IPS-20b (cell line): ENCODE measurements at regions not wholly inside any gene's neighbourhood (a gene's known extent, or its start where the extent isn't known, plus 50 kb on each side); places are given as distances from the start of the nearest gene placed in this dataset.

Experiments
- H3K27ac ChIP-seq: one replicate; pipeline ENCODE4 v1.5.1; 2013; ENCODE audit warnings: low read length
- H3K27me3 ChIP-seq: 2 replicates; pipeline ENCODE4 v1.6.1; 2013; ENCODE audit warnings: mild to moderate bottlenecking, low read length, inconsistent platforms; ENCODE audit not compliant: insufficient read depth
- H3K36me3 ChIP-seq: 2 replicates; pipeline ENCODE4 v1.6.1; 2013; ENCODE audit warnings: low read depth, mild to moderate bottlenecking, inconsistent platforms, low read length, moderate library complexity; ENCODE audit not compliant: insufficient read depth
- H3K4me1 ChIP-seq: 2 replicates; pipeline ENCODE4 v1.6.1; 2013; ENCODE audit warnings: mild to moderate bottlenecking, control low read depth, inconsistent platforms, low read length, moderate library complexity; ENCODE audit not compliant: insufficient read depth
- H3K4me3 ChIP-seq: 2 replicates; pipeline ENCODE4 v1.5.1; 2013; ENCODE audit warnings: mild to moderate bottlenecking, low read length, inconsistent platforms
- H3K9ac ChIP-seq: 2 replicates; pipeline ENCODE4 v1.6.1; 2013; ENCODE audit warnings: low read depth, mild to moderate bottlenecking, inconsistent platforms, low read length, moderate library complexity
- H3K9me3 ChIP-seq: 2 replicates; pipeline ENCODE4 v1.6.1; 2013; ENCODE audit warnings: mild to moderate bottlenecking, low read depth, low read length, inconsistent platforms; ENCODE audit not compliant: insufficient read depth

DNA sequence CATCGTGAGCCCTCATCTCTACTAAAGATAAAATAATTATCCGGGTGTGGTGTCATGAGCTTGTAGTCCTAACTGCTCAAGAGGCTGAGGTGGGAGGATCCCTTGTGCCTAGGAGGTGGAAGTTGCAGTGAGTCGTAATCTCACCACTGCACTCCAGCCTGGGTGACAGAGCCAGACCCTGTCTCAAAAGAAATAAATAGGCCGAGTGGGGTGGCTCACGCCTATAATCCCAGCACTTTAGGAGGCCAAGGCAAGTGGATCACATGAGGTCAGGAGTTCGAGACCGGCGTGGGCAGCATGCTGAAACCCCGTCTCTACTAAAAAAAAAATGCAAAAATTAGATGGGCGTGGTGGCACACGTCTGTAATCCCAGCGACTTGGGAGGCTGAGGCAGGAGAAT, 70.9 kb downstream of the RESF1 start:
- Histone ChIP-seq H3K9ac (no peak overlapping the region), H3K4me3 (no peak overlapping the region), H3K27me3 (no peaks in the 10 kb centered on the region), H3K27ac (no peak overlapping the region), H3K4me1 (peaks cover 26% of the 10 kb centered on the region; the same call in 1 of the 2 replicates), H3K9me3 (no peaks in the 10 kb centered on the region), H3K36me3 (no peaks in the 10 kb centered on the region)

- no peaks in the 10 kb centered on the region for H3K36me3 ChIP-seq
- H3K9me3 ChIP-seq, result no peaks in the 10 kb centered on the region
- no peaks in the 10 kb centered on the region for H3K27me3 ChIP-seq
- no peak overlapping the region for H3K27ac ChIP-seq
- H3K9ac ChIP-seq, result no peak overlapping the region
- H3K4me1 ChIP-seq, result peaks cover 26% of the 10 kb centered on the region; the same call in 1 of the 2 replicates
- H3K4me3 ChIP-seq, result no peak overlapping the region
Observed at GRCh38 chr12:32030676-32031075, 71.5 kb downstream of the RESF1 start.

DNA sequence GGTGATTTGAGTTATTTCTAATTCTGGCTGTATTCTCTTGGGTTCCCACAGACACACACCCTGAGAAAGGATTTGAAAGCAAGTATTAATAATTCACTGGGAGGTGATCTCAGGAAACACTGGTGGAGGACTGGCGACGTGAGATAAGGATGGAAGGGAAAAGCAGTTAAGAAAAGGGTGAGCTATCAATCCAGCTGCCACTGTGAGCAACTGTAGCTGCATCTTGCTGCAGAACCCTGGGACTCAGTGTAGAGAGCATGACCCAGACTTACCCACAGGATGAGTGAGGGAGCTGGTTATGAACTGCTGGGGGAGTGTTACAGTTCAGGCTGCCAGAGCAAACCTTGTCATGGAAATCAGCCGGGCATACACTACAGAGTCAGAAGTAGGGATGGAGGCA, 71.9 kb downstream of the RESF1 start:
- no peaks in the 10 kb centered on the region for H3K9me3 ChIP-seq
- peaks cover 26% of the 10 kb centered on the region; the same call in 1 of the 2 replicates for H3K4me1 ChIP-seq
- no peaks in the 10 kb centered on the region for H3K36me3 ChIP-seq
- H3K4me3 ChIP-seq, result no peak overlapping the region
- H3K27me3 ChIP-seq, result no peaks in the 10 kb centered on the region
- H3K27ac ChIP-seq, result no peak overlapping the region
- no peak overlapping the region for H3K9ac ChIP-seq

GRCh38 chr12:32032205-32032810, 73.1 kb downstream of the RESF1 start:
- Histone ChIP-seq H3K4me3 (no peak overlapping the region), H3K27me3 (no peaks in the 10 kb centered on the region), H3K36me3 (no peaks in the 10 kb centered on the region), H3K27ac (no peak overlapping the region), H3K9ac (no peak overlapping the region), H3K4me1 (peaks cover 20% of the 10 kb centered on the region; the same call in 1 of the 2 replicates), H3K9me3 (no peaks in the 10 kb centered on the region)

DNA sequence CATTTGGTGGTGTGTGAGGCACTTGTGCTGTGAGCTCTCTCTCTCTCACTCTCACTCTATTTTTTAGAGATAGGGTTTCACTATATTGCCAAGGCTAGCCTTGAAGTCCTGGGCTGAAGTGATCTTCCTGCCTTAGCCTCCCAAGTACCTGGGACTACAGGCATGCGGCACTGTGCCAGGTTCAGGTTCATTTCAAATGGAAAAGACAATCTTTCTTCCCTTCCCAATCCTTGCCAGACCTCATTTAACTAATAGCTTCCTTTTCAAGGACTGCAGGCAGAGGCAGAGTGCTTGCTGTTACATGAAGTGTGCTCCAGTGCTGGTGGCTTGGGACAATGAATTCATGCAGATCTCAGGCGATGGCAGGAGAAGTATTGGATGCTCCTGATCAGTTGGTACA, 73.2 kb upstream of the BICD1 start:
- Histone ChIP-seq H3K4me1 (peaks cover 14% of the 10 kb centered on the region; the same call in 1 of the 2 replicates), H3K9me3 (no peaks in the 10 kb centered on the region), H3K9ac (no peak overlapping the region), H3K27me3 (no peaks in the 10 kb centered on the region), H3K27ac (no peak overlapping the region), H3K36me3 (no peaks in the 10 kb centered on the region), H3K4me3 (no peak overlapping the region)

DNA sequence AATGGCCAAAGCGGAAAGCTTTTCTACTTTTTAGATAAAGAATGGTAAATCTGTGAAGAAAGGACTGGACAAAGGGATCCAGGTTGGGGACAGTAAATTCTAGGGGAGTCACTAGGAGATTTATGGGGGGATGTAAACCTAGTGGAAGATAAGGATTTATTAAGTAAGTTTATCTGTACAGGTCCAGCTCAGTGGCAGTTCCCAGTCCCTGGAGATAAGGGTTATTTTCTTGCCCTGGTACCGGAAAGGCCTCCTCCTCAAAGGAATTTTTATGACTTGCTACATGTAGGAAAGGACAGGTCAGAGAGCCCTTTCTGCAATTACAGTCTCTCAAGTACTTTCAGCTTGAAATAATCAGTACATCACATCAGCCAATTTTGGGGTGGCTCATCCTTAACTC, 72.6 kb upstream of the BICD1 start:
- Histone ChIP-seq H3K9ac (no peak overlapping the region), H3K9me3 (no peaks in the 10 kb centered on the region), H3K27me3 (no peaks in the 10 kb centered on the region), H3K27ac (no peak overlapping the region), H3K4me1 (peaks cover 15% of the 10 kb centered on the region; the same call in 1 of the 2 replicates), H3K4me3 (no peak overlapping the region), H3K36me3 (no peaks in the 10 kb centered on the region)

DNA sequence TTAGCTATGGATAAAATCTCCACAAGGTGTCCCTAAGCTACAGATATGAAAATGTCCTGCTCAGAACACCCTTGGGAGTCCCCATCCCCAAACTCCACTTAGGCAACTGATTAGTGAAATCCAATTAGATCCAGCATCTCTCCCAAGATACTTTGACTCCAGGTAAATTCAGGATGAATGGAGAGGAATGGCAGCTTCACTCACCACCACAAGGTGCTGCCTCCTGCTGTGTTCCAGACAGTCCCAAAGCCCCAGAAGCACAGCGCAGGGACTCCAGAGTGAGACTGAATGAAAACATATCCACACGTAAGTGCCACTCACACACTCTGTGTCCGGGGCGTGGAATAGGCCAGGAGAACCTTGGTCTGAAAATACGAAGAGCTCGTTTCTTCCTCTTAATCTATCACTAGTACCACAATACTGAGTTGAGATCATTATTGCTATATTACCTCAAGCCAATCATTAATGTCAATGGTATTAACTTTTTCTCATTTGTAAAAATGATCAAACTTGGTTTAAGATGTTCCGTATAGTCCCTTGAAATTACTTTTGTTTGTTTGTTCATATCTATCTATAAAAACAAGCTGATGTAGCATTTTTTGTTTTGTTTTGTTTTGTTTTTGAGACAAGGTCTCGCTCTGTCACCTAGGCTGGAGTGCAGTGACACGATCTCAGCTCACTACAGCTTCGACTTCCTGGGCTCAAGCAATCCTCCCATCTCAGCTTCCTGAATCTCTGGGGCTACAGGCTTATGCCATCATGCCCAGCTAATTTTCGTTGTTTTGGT, 70.0 kb upstream of the BICD1 start:
- Histone ChIP-seq H3K27ac (no peak overlapping the region), H3K36me3 (no peaks in the 10 kb centered on the region), H3K4me1 (peaks cover 23% of the 10 kb centered on the region; the same call in 1 of the 2 replicates), H3K27me3 (no peaks in the 10 kb centered on the region), H3K9me3 (no peaks in the 10 kb centered on the region), H3K9ac (no peak overlapping the region), H3K4me3 (no peak overlapping the region)

GRCh38 chr12:32039347-32039746, 67.3 kb upstream of the BICD1 start:
- Histone ChIP-seq H3K9me3 (peaks cover 16% of the 10 kb centered on the region), H3K4me3 (no peak overlapping the region), H3K9ac (no peak overlapping the region), H3K27ac (no peak overlapping the region), H3K36me3 (peaks cover 8% of the 10 kb centered on the region; the same call in 1 of the 2 replicates), H3K4me1 (peaks cover 15% of the 10 kb centered on the region; the same call in 1 of the 2 replicates), H3K27me3 (no peaks in the 10 kb centered on the region)

DNA sequence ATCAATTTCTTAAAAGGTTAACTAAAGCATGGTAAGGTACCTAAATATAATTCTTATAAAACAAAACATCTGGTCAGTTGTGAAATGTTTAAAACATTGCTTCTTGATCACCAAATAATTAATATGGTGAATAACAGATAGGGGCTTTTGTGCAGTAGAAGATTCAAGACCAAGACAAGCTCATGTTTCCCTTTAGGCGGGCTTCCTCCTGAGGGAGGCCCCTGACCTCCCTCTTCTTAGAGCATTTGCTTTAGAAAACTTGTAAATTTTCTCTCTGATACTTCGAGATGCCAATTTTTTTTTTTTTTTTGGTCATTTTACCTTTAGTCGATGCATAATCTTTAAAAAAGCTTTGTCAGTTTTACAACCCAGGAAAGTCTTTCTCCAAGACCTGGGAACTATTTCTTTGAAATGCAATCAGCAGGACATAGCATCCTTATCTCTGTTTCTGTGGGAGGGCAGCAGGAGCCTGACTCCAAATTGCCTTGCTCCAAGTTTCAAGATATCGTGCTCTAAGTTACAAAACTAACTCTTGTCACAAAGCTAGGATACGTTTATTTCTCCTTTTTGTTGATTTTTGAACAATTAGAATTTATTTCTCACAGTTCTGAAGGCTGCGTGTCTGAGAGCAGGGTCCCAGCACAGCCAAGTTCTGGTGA, 66.6 kb upstream of the BICD1 start:
- no peak overlapping the region for H3K9ac ChIP-seq
- peaks cover 8% of the 10 kb centered on the region; the same call in 1 of the 2 replicates for H3K36me3 ChIP-seq
- peaks cover 15% of the 10 kb centered on the region; the same call in 1 of the 2 replicates for H3K4me1 ChIP-seq
- no peak overlapping the region for H3K4me3 ChIP-seq
- H3K27me3 ChIP-seq, result no peaks in the 10 kb centered on the region
- no peak overlapping the region for H3K27ac ChIP-seq
- peaks cover 20% of the 10 kb centered on the region for H3K9me3 ChIP-seq

DNA sequence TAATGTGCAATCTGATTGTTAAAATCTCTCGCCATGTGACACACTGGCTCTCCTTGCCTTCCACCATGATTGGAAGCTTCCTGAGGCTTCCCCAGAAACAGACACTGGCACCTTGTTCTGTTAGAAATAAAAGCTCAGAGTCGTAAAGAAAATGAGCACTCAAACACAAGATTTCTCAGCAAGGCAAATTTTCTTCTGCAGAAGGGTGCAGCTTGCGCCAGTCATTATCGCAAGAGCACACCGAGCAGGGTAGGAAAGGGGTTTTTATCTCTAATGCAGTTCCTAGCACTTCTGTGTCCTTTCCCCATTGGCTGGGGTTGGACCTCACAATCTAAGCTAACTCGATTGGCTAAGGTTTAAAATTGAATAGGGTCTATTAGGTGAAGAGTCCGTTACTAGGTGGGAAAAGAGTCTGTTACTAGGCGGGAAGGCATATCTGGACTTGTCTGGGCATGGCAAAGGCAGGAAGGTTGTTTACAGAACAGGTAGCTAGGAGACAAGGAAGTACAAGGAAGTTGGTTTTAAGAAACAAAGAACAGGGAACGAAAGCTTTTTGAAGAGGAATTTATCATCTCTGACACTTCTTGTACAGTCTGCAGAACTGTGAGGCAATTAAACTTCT, 62.6 kb upstream of the BICD1 start:
- Histone ChIP-seq H3K4me1 (peaks cover 14% of the 10 kb centered on the region; the same call in 1 of the 2 replicates), H3K27me3 (no peaks in the 10 kb centered on the region), H3K9ac (no peak overlapping the region), H3K4me3 (no peak overlapping the region), H3K27ac (no peak overlapping the region), H3K9me3 (peaks cover 26% of the 10 kb centered on the region), H3K36me3 (peaks cover 8% of the 10 kb centered on the region; the same call in 1 of the 2 replicates)

DNA sequence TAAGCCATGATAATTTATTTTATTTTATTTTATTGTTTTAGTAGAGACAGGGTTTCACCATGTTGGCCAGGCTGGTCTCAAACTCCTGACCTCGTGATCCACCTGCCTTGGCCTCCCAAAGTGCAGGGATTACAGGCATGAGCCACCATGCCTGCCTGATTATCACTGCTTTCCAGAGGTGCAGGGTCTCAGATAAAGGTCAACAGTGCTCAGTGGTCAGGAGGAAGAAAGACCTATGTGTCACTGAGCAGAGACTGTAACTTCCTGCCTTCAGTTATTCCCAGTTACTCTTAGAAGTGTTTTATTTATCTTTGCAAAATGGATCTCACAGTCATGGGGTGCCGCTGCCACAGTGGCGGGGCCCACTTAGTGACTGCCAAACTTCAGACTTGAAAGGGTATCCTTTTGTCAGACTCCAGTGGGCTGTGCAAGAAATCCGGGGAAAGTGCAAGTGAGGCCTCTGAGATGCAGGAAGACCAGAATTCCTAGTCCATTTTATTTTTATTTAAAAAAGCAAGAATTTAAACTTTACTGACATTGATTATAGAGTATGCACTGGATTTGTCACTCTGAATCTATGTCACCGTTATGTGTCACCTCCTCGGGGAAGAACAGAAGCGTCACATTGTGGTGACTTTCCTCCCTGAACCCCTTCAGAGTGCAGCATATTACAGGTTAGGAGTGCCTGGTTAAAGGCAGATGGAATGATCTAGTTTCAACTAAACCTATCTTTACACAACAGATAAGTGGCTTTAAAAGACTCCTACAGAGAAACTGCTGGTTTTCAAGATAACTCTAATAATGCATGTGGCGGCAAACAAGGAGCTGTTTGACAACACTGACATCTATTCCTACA, 59.1 kb upstream of the BICD1 start:
- Histone ChIP-seq H3K27ac (no peak overlapping the region), H3K36me3 (peaks cover 8% of the 10 kb centered on the region; the same call in 1 of the 2 replicates), H3K4me1 (peaks cover 4% of the 10 kb centered on the region; the same call in 1 of the 2 replicates), H3K9ac (no peak overlapping the region), H3K27me3 (no peaks in the 10 kb centered on the region), H3K9me3 (peaks cover 28% of the 10 kb centered on the region), H3K4me3 (no peak overlapping the region)
